Activated CD8-positive, alpha-beta memory T cell treated with anti-CD3 and anti-CD28 coated beads, Interleukin-2, amount 50 U/mL, for 4 hours (primary cell): ENCODE measurements at regions not wholly inside any gene's neighbourhood (a gene's known extent, or its start where the extent isn't known, plus 50 kb on each side); places are given as distances from the start of the nearest gene placed in this dataset.

Experiments
- DNase-seq: peaks from one replicate; pipeline ENCODE4 v3.0.0-alpha.2; 2020

- no peak for DNase-seq
Measured at GRCh38 chr4:124279741-124280140, 432.8 kb downstream of the ANKRD50 start.

- no peak for DNase-seq
Measured at GRCh38 chr4:124282301-124282898, 430.1 kb downstream of the ANKRD50 start.

GRCh38 chr4:124288706-124289486, 423.6 kb downstream of the ANKRD50 start:
- DNase-seq = no peak

- no peak for DNase-seq
Measured at GRCh38 chr4:124290678-124291077, 421.9 kb downstream of the ANKRD50 start.

- DNase-seq = no peak
Measured at GRCh38 chr4:124295413-124295812, 417.1 kb downstream of the ANKRD50 start.

GRCh38 chr4:124304941-124305340, 407.6 kb downstream of the ANKRD50 start:
- DNase-seq = no peak

- DNase-seq = no peak
Measured at GRCh38 chr4:124306352-124306751, 406.2 kb downstream of the ANKRD50 start.

- DNase-seq = no peak
Measured at GRCh38 chr4:124307143-124307542, 405.4 kb downstream of the ANKRD50 start.

- DNase-seq = no peak
Measured at GRCh38 chr4:124318292-124318691, 394.2 kb downstream of the ANKRD50 start.

- DNase-seq = no peak
Measured at GRCh38 chr4:124321364-124321763, 391.2 kb downstream of the ANKRD50 start.

- DNase-seq = no peak
Measured at GRCh38 chr4:124322234-124323065, 390.1 kb downstream of the ANKRD50 start.

GRCh38 chr4:124325690-124326089, 386.8 kb downstream of the ANKRD50 start:
- no peak for DNase-seq

- DNase-seq = no peak
Measured at GRCh38 chr4:124329134-124329533, 383.4 kb downstream of the ANKRD50 start.

- no peak for DNase-seq
Measured at GRCh38 chr4:124330045-124330444, 382.5 kb downstream of the ANKRD50 start.

GRCh38 chr4:124331781-124332180, 380.8 kb downstream of the ANKRD50 start:
- no peak for DNase-seq

- no peak for DNase-seq
Measured at GRCh38 chr4:124333466-124333865, 379.1 kb downstream of the ANKRD50 start.

- no peak for DNase-seq
Measured at GRCh38 chr4:124334119-124334518, 378.4 kb downstream of the ANKRD50 start.

GRCh38 chr4:124337874-124338273, 374.7 kb downstream of the ANKRD50 start:
- no peak for DNase-seq

- DNase-seq = no peak
Measured at GRCh38 chr4:124343661-124344171, 368.8 kb downstream of the ANKRD50 start.

- DNase-seq = no peak
Measured at GRCh38 chr4:124372916-124373315, 339.6 kb downstream of the ANKRD50 start.

- DNase-seq = no peak
Measured at GRCh38 chr4:124386163-124386562, 326.4 kb downstream of the ANKRD50 start.

- DNase-seq = no peak
Measured at GRCh38 chr4:124386648-124387047, 325.9 kb downstream of the ANKRD50 start.

GRCh38 chr4:124389591-124389990, 322.9 kb downstream of the ANKRD50 start:
- DNase-seq = no peak

- no peak for DNase-seq
Measured at GRCh38 chr4:124390861-124391260, 321.7 kb downstream of the ANKRD50 start.
